Embryonic facial prominence (tissue), 1 donor: ENCODE measurements at regions not wholly inside any gene's neighbourhood (a gene's known extent, or its start where the extent isn't known, plus 50 kb on each side); places are given as distances from the start of the nearest gene placed in this dataset.

ENCODE experiments used
- DNase-seq: peaks from one replicate; pipeline ENCODE4 v3.0.0-alpha.2; 2016; ENCODE audit errors: extremely low spot score

DNA sequence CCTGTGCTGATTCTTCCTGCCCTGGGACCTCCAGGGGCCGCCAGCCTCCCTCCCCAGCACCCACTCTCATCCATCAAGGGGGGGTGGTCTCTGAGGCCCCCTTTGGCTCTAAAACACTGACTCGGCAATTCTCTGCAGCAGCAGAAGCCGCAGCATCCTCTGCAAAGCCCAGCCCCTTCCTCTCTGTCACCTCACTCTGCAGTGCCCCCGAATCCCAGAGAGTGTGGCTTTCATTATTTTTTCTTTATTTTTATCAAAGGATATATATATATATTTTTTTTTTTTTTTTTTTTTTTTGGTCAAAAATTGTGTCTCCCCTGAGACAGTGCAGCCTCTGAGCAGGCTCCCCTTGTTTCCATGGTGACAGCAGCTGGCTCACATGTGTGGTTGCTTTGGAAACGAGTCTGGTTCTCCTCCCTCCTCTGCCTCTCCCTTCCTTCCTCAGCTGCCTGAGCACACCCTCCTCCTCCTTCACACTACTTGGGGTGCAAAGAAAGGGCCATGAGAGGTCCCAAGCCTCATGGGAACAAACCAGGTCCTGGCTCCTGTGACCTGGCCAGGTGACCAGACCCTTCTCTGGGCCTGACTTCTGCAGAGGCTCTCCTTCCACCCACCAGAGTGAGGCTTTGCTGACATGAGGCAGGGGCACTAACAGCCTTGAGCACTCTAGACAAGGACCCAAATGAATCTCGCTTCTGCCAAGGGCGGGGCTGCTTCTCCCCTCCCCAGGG is 100.5 kb downstream of the LRRC74A start:
- DNase-seq = peak; percentile 84

DNA sequence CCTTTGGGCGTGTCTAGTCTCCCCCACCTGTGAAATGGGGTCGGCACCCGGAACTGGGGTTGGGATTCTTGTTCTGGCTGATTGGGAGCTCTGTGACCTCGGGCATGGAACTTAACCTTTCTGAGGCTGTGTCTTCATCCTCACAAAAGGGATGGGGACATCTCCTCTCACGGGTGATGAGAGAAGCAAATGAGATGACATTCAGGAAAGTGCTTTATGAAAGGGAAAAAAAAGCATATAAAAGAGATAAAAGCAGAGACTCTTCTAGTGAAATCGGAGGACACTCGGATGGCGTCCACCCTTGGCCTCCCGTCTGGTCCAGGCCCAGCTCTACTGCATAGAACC is 98.9 kb downstream of the LRRC74A start:
- DNase-seq = no peak

DNA sequence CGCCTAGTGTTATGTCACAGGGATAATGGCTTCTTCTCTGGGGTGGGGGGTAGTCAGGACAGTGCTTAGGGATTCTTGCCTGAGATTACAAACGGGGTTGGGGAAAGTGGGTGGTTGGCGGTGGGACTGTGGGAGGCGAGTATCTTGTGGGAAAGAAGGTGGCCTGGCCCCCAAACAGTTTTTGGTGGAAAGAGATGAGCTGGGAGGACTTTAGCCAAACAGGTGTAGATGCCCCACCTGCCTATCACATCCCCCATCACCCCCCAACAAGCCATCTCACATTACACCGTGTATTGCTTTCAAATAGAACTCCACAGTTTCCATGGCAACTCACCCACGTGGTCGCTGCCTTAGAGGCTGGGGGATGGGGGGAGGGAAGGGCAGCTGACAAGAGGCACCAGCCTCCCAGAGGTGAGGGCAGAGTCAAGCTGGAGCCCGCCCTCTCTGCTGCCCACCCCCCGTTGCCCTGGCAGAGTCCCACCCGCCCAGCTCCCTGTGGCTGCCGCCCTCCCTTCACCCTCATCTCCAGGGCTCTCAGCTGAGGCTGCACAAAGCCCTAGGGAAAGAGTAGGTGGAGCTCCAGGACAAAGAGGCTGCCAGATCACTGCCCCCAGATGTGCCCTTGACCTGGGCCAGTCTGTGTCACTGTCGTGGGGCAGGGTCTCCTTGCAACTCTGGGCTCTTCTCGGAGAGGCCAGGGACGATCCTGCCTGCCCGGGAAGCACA is 98.3 kb downstream of the LRRC74A start:
- peak; percentile 81 for DNase-seq

DNA sequence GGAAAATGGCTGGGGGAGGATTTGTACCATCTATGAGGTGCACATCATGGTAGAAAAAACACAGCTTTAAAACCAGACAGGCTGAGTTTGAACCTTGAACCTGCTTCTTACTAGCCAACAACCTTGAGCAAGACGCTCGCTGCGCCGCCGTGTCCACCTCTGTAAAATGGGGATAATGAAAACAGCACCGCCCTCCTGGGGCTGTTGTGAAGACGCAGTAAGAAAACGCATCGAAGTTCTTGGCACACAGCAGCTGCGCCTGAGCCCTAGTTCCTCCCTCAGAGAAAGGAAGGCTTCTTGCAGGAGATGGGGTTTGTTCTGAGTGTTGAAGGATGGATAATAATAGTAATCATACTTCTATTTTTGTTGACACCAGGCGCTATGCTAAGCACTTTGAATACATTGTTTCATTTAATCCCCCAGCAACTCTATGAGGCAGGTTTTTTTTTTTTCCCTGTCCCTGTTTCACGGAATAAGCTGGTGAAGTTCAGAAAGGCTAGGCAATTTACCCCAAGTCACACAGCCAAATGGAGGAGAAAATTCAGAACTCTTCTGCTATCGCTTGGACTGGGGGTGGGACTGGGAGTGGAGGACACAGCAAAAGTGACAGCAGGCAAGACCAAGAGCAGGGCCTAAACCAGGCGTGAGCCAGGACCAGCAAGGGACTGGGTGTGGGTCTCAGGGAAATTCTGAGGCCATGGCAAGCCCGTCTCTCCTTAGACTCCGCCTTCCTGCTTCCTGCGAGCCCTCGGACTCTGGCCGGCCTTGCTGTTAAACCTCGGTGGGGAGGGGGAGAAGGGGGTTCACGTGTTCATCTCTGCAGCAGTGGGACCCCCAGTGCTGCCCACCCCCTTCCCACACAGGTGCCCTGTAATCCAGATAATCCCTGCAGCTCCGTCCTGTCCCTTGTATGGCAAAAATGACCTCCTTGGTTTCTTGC is 97.5 kb downstream of the LRRC74A start:
- DNase-seq = no peak

DNA sequence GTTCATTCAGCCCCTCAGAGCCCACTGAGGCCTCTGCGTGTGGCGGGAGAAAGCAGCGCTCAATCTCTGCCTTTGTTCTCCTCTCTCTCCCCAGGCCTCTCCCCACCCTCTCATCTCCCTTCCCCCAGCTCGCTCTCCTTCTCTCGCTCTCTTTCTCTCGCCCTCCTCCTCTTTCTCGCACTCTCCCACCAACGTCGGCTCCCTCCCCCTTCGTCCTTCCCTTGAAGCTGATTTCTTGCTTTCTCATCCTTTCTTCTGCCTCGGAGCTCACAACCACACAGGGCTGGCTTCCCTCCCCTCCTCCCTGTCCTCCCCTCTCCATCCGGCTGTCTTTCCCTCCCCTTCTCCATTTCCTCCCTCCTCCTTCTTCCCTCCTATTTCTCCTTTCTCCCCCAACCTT is 96.4 kb downstream of the LRRC74A start:
- DNase-seq = no peak

DNA sequence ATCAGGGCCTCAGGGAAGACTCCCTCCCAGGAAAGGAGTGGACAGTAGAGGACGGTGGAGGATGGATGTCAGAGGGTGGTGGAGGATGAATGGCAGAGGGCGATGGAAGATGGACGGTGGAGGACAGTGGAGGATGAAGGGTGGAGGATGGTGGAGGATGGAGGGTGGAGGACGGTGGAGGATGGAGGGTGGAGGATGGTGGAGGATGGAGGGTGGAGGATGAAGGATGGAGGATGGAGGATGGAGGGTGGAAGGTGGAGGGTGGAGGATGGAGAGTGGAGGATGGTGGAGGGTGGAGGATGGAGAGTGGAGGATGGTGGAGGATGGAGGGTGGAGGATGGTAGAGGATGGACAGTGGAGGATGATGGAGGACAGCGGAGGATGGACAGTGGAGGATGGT is 95.9 kb downstream of the LRRC74A start:
- DNase-seq = no peak

DNA sequence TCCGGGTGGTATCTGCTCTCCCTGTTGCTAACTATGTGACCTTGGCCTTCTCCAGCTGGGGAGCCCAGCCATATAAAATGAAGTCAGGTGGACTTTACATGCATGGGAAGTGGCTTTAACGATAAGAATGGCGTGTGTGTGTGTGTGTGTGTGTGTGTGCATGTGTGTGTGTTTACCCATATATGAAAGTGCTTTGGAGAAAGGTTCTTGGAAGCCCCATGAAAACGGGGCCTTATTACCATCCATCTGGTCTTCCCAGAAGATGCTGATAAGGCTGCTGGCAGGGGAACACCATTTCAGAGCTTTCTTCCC is 94.8 kb downstream of the LRRC74A start:
- no peak for DNase-seq

DNA sequence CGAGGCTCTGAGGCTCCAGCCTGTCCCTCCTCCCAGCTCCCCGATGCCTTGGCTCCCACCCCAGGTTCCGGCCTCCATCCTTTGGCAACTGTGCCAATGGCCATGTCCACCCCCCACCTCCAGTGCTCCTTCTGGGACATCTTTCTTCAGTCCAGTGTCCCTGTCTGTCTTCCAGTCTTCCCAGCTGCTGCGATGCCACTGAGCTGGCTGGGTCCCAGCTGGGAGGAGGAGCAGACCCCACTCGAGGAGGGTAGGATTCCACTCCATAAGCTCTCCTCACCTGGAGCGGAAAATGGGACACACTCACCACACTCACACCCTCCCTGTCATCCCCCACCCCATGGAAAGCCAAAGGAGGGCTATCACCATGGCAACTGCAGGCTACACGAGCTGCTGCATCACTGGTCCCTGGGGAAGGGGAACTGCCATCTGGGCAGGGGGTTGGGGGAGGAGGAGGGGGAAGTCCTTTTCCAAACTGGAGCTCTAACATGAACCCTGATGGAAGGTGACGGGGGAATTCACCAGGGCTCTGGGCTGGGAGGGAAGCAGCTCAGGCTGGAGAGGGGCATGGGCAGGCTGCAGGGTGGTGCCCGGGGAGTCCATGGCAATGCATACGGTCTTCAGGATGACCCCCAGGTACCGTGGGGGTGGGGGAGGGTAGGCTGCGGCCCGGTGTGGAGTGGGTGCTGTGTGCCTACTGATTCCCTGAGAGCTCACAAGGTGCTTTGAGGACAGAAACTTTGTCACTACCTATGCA is 94.3 kb downstream of the LRRC74A start:
- DNase-seq = peak; percentile 76

DNA sequence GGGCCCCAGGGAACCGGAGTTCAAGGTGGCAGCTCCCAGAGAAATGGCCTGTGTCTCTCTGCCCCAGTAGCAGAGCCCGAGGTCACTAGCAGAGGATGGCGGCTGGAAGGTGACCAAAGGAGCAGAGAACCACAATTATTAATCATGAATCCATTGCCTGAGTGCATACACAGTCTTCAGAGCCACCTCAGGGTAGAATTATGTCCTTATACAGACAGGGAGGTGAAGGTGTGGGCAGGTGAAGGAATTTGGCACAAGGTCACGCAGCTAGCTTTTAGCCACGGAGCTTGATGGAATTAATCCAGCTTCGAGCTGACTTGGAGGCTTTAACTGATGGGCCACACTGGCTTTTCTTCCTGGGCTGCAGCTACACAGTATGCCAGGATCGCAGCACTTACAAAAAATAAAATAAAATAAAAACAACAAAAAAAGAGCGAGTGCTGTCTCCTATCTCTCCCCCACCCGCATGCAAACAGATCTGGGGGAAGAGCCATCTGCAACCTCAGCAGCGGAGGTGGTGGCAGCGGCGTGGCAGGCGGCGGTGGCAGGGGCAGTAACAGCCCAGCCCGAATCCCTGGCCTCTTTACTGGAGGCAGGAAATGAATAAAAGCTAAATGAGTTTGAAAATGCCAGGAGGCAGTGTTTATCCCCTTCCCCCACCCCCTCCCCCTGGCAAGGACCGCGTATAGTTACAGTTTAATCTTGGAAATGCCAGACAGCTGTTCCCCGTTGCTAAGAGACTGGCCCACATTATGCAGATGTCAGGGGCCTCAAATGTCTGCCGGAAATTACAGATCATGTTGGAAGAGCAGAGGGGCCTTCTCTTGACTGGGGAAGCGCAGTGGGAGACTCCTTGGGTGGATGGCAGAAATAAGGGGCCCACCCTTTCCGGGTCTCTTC is 93.5 kb downstream of the LRRC74A start:
- peak; percentile 94 for DNase-seq
